ENCODE measurements at regions not wholly inside any gene's neighbourhood (a gene's known extent, or its start where the extent isn't known, plus 50 kb on each side); places are given as distances from the start of the nearest gene placed in this dataset.

- no peak for DNase-seq
These were observed 119.1 kb upstream of the ATXN7L3B start for GRCh38 chr12:74418573-74418972.

DNA sequence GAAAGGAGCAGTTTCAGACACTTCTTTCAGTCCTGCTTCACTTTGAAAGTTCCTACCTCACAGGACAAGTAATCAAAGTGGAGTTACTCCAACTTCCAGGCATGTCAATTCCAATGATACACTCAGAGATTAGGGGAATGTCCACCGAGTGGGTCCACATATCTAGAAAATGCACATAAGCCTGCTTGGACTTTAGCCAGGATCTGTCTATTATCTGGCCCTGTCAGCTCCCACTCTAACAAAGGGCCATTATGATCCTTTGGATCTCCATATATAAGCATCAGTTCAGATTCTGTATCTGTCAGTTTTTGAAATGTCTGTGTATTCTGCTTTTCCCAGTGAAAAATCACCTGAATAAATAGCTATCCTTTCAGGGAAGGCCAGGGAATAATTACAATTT lies 112.9 kb upstream of the ATXN7L3B start:
- DNase-seq = no peak

DNA sequence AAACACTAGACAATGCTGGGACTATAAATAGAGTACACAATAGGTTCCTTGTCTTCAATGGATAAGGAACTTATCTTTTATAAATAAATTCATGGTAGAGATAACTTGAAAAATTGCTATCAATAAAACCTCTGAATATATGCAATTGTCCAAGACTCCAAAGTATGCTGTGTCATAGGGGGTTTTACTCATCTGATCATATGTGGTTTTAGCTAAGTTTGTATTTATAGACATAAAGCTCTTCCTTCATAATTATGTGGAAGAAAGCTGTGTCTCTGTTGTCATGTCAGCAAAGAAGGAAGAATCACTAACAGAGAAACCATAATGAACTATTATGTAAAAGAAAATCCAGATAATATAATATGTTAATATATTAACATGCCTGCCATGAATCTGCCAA lies 111.5 kb upstream of the ATXN7L3B start:
- DNase-seq = no peak

DNA sequence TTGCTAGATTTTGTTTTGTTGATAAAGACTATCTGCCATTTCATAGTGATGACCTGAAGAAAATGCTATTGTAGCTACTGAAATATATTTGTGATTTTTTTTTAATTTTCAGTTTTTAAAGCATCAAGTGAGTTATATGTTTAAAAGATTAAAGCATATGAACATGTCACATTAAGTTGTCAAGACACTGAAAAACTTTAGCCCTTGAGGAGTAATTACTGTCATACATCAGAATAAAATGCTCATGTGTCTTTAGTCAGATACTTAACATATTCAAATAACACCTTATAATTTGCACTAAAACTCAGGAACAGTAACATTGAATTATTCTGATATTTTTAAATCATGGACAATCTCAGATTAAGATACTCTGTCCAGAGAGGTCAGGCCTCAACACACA lies 108.1 kb upstream of the ATXN7L3B start:
- no peak for DNase-seq

DNA sequence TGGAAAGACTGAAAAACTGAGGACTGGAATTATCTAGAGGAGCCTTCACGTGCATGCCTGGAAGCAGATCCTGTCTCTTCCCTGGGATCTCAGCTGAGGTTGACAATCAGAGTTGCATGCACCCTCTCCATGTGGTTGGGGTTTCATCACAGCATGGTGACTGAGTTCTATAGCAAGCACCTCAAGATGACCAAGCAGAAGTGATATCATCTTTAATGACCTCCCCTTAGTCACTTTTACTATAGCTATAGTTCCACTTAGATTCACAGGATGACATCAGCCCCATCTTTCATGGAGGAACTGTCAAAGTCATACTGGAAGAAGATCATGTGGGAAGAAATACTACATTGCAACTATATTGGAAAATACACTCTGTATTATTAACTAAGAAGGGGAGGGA lies 105.8 kb upstream of the ATXN7L3B start:
- no peak for DNase-seq

DNA sequence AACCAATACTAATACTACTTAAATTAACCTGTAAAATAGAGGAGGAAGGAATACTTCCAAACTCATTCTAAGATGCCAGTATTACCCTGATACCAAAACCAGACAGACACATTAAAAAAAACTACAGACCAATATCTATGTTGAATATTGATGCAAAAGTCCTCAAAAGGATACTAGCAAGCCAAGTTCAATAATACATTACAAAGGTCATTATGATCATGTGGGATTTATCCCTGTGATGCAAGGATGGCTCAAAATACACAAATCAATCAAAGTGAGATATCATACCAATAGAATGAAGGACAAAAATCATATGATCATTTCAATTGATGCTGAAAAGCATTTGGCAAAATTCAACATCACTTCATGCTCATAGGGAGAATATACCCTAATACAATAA lies 97.2 kb upstream of the ATXN7L3B start:
- DNase-seq = no peak

DNA sequence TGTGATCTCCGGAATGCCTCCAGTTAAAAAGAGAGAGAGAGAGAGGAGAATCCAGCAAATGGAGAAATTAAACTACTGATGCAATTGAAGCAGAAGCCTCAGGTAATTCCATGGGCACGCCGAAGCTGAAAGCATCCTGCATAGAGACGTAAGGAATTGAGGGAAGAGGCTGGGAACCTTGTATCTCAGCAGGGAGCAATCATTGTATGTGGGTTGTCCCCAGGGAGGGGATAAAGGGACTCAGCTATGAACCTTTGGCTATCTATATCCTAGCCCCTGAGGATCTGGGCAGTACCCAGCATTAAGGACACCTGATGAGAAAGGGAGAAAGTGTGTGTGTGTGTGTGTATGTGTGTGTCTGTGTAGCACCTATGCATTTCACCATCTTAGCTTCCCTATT lies 95.8 kb upstream of the ATXN7L3B start:
- DNase-seq = no peak

DNA sequence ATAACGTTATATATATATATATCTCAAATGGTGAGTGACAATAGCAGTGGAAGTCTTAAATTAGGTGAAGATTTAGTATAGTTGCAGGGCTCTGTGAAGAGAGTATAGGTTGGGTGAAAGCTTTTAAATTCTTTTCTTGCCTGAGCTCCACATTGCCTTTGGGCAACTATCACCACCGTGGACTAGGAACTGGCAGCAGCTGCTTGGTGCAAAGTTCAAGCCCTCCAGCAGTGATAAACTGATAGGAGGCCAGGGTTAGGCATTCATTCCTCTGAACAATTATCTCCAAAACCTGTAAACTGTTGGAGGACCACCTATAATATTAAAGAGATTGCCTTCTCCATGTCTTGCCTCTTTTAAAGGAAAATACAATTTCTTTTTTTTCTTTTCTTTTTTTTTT lies 91.2 kb upstream of the ATXN7L3B start:
- no peak for DNase-seq

DNA sequence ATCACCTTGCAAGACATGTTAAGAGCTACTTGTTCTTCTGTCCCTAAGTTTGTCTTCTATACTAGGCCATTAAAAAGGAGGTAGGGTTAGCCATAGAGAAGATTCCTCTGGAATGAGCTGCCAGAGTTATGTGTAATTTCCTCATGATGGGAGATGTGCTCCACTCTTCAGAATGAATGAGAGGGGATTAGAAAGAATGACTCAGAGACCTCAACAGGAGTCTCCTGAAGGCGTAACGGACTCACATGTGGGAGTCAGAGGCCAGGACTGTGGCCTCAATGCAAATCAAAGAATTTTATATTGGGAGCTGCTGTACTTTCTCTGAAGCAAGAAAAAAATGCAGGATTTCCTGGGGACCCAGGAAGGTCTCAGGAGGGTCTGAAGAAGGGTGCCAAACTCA lies 87.8 kb upstream of the ATXN7L3B start:
- no peak for DNase-seq

DNA sequence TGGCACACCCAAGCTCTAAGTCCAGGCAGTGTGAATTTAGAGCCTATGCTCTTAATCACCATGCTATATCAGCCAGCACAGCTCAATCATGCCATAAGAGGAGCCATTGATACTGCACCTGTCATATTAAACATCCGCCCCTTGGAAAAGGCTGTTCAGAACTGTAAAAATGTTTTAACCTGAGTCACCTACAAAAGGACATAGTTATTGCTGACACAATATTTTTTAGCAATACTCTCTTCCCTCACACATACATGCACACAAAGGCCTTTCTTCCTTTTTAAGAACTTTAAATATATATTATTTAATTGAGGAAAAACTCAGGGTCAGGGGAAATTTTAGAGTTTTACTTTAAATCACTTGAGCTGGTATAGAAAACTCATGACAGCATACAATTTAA lies 83.5 kb upstream of the ATXN7L3B start:
- no peak for DNase-seq

GRCh38 chr12:74455429-74455828 lies 82.2 kb upstream of the ATXN7L3B start:
- no peak for DNase-seq

GRCh38 chr12:74456431-74456830 lies 81.2 kb upstream of the ATXN7L3B start:
- DNase-seq = no peak

GRCh38 chr12:74468401-74468800 lies 69.2 kb upstream of the ATXN7L3B start:
- DNase-seq = no peak

DNA sequence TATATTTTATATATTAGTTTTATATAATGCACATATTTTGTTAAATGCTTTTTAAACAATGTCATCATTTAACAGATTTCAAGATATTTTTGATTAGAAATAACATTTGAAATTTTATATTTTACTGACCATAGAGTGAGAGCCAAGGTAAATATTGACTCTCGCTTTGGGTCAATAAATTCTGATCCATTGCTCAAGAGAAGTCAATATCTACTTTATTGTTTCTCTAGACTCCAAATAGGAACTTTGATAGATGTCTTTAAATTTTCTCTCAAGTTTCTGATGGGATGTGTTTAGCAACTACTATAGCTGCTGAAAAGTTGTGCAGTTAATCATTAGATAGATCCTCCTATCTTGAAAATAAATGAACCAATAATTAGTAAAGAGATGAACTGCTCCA lies 61.4 kb upstream of the ATXN7L3B start:
- DNase-seq = no peak

GRCh38 chr12:74481078-74481477 lies 56.6 kb upstream of the ATXN7L3B start:
- DNase-seq = no peak

GRCh38 chr12:74482115-74482514 lies 55.5 kb upstream of the ATXN7L3B start:
- DNase-seq = no peak

- DNase-seq = no peak
These were observed 54.6 kb upstream of the ATXN7L3B start for GRCh38 chr12:74483057-74483456.
